C4-2B (cell line): ENCODE measurements at regions not wholly inside any gene's neighbourhood (a gene's known extent, or its start where the extent isn't known, plus 50 kb on each side); places are given as distances from the start of the nearest gene placed in this dataset.

Source experiments
- CTCF ChIP-seq: fragments of 450-650 bp; conservative IDR thresholded peaks from 2 replicates; pipeline ENCODE4 v1.5.1; 2017; ENCODE audit warnings: mild to moderate bottlenecking
- ZFX ChIP-seq: fragments of 450-650 bp; IDR thresholded peaks from 2 replicates; pipeline ENCODE4 v1.6.1; 2017

GRCh38 chr10:65346466-65346865, 1579.4 kb upstream of the LRRTM3 start:
- TF ChIP-seq CTCF (no peak), ZFX (no peak)
